ENCODE measurements at regions not wholly inside any gene's neighbourhood (a gene's known extent, or its start where the extent isn't known, plus 50 kb on each side); places are given as distances from the start of the nearest gene placed in this dataset.

- DNase-seq, result no peak
Observed at GRCh38 chr7:155874010-155874409, 61.7 kb upstream of the SHH start.

GRCh38 chr7:155872678-155873369 lies 60.6 kb upstream of the SHH start:
- DNase-seq, result no peak

DNA sequence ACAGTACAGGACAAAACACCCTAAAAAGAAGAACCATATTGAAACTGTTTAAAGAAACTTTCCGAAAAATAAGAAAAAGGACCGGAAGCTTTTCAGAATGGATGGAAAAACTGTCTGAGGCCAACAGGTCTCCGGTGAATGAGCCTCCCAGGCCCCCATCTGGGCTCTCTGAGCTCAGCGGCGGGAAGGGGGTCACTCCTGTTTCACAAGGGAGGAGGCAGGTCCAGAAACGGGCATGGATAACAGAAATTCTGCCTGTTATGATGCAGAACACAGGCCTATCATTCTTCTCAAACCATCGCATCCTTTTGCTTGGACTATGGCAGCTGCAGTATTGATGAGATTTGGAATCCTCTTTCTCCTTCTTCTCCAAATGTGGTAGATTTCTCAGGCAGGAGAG lies 58.9 kb upstream of the SHH start:
- DNase-seq, result no peak

DNA sequence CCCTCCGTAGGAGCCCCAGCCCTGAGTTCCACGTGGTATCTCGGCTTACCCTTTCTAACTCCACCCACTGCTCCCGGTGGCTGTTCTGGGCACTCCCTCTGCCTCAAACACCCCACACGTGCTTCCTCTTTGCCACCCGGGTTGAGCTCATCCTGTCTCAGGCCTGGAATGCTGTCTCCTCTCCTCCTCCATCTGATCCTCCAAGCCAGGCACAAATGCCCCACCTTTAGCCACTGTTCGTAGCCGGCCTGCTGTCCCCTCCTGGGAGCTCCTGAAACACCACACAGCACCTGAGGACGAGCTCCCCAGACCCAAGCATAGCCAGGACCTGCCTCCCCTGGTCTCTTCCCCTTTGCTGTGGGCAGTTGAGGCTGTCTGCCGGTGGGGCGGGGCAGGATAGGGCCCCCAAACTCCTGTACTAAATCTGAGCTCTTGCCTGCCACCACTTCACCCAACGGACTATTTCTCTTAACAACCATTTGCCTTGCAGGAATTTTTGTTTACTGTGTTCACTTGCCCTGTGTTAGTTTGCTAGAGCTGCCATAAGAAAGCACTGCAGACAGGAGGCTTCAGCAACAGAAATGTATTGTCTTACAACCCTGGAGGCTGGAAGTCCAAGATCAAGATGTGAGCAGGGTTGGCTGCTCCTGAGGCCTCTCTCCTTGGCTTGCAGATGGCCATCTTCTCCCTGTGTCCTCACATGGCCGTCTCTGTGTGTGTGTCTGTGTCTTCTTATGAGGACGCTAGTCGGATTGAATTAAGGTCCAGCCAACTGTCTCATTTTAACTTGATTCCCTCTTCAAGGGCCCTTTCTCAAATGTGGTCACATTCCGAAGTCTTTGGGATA lies 58.3 kb upstream of the SHH start:
- DNase-seq, result no peak

- DNase-seq, result no peak
Observed at GRCh38 chr7:155869784-155870076, 57.5 kb upstream of the SHH start.

- no peak for DNase-seq
Observed at GRCh38 chr7:155868955-155869783, 56.9 kb upstream of the SHH start.

- DNase-seq, result no peak
Observed at GRCh38 chr7:155867734-155868400, 55.6 kb upstream of the SHH start.

GRCh38 chr7:155867280-155867679 lies 55.0 kb upstream of the SHH start:
- no peak for DNase-seq

- no peak for DNase-seq
Observed at GRCh38 chr7:155865830-155866525, 53.7 kb upstream of the SHH start.

- no peak for DNase-seq
Observed at GRCh38 chr7:155864991-155865690, 52.9 kb upstream of the SHH start.

- no peak for DNase-seq
Observed at GRCh38 chr7:155864271-155864985, 52.2 kb upstream of the SHH start.

GRCh38 chr7:155863721-155864151 lies 51.5 kb upstream of the SHH start:
- DNase-seq, result no peak

- no peak for DNase-seq
Observed at GRCh38 chr7:155862123-155862892, 50.0 kb upstream of the SHH start.

Measured in right lung (tissue), 2 donors.